Mononuclear cell (primary cell): ENCODE measurements at regions not wholly inside any gene's neighbourhood (a gene's known extent, or its start where the extent isn't known, plus 50 kb on each side); places are given as distances from the start of the nearest gene placed in this dataset.

Experiments
- H3K27me3 ChIP-seq: 2 replicates; pipeline ENCODE4 v1.6.0; 2011; ENCODE audit warnings: low read length, control low read depth; ENCODE audit not compliant: insufficient read depth
- H3K4me1 ChIP-seq: 2 replicates; pipeline ENCODE4 v1.5.1; 2011; ENCODE audit warnings: mild to moderate bottlenecking, low read length, control low read depth; ENCODE audit not compliant: insufficient read depth
- H3K4me3 ChIP-seq: 2 replicates; pipeline ENCODE4 v1.5.1; 2011; ENCODE audit warnings: mild to moderate bottlenecking, low read length, moderate library complexity
- H3K9me3 ChIP-seq: 2 replicates; pipeline ENCODE4 v1.5.1; 2011; ENCODE audit warnings: low read depth, mild to moderate bottlenecking, control low read depth, low read length

DNA sequence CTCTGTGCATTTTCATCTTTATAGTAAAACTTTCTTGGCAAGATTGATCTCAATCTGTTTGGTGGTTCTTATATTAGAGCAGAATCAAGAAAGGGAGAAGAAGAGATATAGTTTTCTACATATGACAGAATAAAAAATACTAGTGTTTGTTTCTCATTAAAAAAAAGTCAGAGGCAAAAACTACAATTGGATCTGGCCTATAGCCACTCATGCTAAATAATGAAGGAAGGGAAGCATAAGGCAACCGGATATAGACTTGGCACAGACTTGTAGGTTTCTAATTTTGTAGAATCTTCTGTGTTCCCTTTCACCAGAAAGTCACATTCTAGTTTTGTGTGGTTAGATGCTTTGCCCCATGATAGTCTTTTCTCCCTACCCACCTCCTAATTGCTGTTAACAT is 306.2 kb downstream of the PIK3R1 start:
- no peaks in the 10 kb centered on the region for H3K27me3 ChIP-seq
- no peaks in the 10 kb centered on the region for H3K9me3 ChIP-seq
- H3K4me1 ChIP-seq, result peaks cover 8% of the 10 kb centered on the region
- H3K4me3 ChIP-seq, result no peak overlapping the region

DNA sequence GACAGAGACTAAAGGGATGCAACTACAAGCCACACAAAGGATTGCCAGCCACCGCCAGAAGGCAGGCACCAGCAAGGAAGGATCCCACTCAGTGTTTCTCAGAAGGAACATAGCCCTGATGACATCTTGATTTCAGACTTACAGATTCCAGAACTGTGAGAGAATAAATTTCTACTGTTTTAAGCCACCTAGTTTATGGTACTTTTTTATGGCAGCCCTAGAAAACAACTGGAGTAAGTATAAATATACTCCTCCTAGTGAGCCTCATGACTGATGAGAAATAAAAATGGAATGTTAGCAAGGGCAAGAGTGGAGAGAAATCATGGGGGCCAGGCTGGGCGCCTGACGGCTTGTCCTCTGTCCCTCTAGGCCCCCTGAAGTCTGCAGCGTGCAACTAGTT is 307.3 kb downstream of the PIK3R1 start:
- Histone ChIP-seq H3K27me3 (no peaks in the 10 kb centered on the region), H3K9me3 (no peaks in the 10 kb centered on the region), H3K4me1 (peaks cover 8% of the 10 kb centered on the region), H3K4me3 (no peak overlapping the region)

DNA sequence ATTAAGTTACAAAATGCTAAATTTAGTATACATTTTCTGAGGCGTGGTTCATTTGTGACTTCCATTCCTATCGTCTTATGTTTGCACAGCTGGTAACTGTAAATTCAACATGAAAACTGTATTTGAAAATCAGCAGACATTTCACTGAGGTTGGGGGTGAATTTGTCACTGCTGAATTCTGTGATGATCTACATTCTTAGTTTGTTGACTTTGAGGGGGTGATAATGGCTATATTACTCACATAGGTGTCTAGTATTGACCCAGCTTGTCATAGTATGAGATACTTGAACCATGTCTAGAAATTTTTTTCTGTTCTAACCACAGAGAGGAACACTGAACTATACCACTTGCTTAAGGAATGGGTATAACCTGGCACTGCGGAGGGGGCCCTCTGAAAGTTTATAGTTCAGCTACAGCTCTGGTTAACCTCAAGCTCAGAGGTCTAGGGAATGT is 313.3 kb downstream of the PIK3R1 start:
- H3K4me1 ChIP-seq, result peaks cover 9% of the 10 kb centered on the region
- H3K4me3 ChIP-seq, result no peak overlapping the region
- H3K9me3 ChIP-seq, result no peaks in the 10 kb centered on the region
- no peaks in the 10 kb centered on the region for H3K27me3 ChIP-seq

DNA sequence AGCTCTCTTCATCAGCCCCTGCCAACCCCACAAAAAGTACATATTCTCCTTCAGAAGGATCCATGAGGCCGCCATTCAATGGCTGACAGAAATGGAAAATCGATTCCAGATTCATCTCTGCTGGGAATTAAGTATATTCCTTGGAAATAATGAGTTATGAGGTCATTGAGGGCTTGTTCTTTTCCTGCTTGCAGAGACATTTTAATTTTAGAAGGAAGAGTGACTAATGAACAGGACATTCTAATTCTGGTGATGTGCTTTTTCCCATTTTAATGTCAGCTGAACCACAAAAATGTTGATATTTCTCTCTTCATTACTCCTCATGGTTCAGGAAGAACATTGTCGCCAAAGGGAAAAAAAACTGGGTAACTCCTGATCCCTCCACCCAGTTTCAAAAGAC is 314.0 kb downstream of the PIK3R1 start:
- Histone ChIP-seq H3K4me3 (no peak overlapping the region), H3K9me3 (no peaks in the 10 kb centered on the region), H3K27me3 (no peaks in the 10 kb centered on the region), H3K4me1 (peaks cover 9% of the 10 kb centered on the region)

DNA sequence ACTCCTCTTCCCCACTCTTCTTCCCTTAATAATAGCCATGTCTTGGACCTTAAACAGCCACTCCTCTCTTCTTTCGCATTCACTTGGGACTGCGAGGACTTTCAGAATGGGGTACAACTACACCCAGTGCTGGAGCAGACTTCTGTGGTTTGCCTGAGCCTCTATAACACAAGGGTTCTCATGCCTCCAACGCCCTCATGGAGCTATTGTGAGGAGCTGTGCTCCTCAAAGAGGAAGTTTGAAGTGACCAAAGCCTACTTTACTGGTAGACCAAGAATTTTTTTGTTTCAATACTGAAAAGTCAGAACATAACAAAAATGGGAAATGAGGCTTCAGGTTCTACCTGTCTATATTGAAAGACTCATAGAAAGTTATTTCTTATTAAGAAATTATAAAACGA is 316.4 kb downstream of the PIK3R1 start:
- peaks cover 9% of the 10 kb centered on the region for H3K4me1 ChIP-seq
- no peak overlapping the region for H3K4me3 ChIP-seq
- no peaks in the 10 kb centered on the region for H3K9me3 ChIP-seq
- H3K27me3 ChIP-seq, result no peaks in the 10 kb centered on the region

DNA sequence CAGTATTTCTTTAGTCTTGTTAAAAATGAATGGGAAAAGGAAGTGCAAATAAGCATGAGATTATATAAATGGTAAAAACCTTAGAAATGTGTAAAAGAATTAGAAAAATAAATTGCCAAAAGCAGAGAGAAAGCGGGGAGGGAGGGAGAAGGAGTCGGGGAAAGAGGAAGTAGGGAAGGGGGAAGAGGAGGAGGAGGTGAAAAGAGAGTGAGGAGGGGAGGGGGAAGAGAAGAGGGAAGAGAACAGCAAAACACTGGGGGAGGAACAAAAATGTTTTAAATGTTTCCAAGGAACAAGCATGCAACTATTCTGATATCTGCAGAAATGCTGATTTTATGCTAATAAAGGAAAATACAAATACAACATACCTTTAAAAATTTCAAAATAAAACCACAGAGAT is 317.5 kb downstream of the PIK3R1 start:
- H3K4me3 ChIP-seq, result no peak overlapping the region
- H3K4me1 ChIP-seq, result peaks cover 9% of the 10 kb centered on the region
- H3K9me3 ChIP-seq, result no peaks in the 10 kb centered on the region
- H3K27me3 ChIP-seq, result no peaks in the 10 kb centered on the region

DNA sequence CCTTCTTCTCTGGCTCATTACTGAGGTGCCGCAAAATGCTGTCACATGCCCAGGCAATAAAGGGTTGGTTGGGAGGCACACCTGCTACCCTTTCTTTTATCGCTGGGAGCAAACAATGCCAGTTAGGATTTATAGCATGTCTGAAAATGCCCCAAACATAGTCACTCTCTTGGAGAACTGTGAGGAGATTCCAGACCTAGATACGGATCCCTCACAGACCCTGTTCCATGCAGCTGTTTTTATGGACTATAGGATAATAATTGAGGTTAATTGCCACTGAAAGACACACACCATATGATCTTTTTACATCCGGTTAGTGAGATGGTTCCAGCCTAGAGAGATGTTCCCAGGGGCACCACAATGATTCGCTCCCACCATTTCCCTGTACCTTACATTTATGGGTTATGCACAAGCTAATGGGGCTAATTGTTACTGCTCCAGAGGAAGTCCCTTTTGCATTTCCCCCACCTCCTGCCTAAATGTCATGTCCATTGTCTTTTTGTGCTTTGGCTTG is 318.1 kb downstream of the PIK3R1 start:
- peaks cover 9% of the 10 kb centered on the region for H3K4me1 ChIP-seq
- no peak overlapping the region for H3K4me3 ChIP-seq
- no peaks in the 10 kb centered on the region for H3K9me3 ChIP-seq
- no peaks in the 10 kb centered on the region for H3K27me3 ChIP-seq

DNA sequence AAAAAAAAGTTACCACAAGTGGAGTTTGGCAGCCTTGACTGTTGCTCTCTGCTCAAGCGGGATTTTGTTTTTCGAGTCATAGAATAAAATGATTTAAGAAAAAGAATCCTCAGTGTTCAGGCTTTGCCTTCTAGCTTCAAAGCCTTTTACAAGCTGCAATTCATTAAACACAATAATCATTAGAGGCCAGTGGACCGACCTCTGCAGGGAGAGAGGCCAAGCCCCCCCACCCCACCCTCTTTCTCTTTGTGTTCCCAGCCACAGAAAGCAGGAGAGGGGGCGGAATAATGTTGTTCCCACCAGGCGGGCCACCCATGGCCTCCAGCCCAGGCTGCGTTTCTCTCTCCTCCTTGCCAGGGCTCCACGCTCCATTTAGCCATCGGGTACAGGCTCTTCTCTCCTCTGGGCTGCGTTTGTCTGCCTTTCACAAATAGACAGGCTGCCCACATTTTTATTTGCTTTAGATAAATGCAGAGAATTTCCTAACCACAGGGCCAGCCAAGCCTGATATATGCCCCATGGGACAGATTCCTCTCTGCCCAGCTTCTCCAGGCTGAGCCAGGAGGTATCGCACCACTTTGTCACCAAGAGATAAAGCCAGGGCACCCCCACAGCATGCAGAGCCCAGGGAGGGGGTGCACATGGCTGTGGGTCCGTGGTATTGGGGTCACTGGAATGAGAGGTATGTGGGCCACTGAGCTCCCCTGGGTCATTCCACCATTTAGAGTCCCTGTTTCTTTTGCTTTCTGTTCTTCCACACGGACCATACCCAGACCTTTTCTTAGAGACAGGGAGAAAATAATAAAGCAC is 318.8 kb downstream of the PIK3R1 start:
- Histone ChIP-seq H3K27me3 (no peaks in the 10 kb centered on the region), H3K4me3 (no peak overlapping the region), H3K9me3 (no peaks in the 10 kb centered on the region), H3K4me1 (peaks cover 9% of the 10 kb centered on the region)

DNA sequence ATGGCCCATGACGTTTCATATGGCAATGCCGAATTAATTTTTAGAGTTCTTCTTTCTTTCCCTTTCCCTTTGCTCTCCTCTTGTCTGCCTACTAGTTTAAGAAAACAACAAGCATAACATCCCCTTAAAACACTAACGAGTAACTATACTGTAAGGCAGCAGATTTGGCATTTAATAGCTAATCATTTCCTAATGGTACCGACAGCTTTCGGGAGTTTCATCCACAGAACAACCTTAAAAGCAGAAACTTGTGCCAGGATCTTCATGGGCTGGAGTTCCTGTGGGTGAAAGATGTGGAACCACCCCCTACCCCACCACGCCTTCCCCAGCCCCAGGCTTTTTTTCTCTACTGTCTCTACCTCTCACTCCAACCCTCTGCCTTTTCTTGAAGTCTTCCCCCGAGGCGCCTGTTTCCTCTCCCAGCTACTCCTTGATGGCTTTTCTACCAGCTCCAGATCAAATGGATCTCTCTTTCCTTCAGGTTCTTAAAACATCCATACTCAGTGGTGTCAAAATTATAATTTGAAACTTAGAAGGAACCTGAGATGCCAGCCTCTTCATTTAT is 319.5 kb downstream of the PIK3R1 start:
- H3K9me3 ChIP-seq, result no peaks in the 10 kb centered on the region
- no peak overlapping the region for H3K4me3 ChIP-seq
- peaks cover under 1% of the 10 kb centered on the region for H3K27me3 ChIP-seq
- H3K4me1 ChIP-seq, result peaks cover 9% of the 10 kb centered on the region

DNA sequence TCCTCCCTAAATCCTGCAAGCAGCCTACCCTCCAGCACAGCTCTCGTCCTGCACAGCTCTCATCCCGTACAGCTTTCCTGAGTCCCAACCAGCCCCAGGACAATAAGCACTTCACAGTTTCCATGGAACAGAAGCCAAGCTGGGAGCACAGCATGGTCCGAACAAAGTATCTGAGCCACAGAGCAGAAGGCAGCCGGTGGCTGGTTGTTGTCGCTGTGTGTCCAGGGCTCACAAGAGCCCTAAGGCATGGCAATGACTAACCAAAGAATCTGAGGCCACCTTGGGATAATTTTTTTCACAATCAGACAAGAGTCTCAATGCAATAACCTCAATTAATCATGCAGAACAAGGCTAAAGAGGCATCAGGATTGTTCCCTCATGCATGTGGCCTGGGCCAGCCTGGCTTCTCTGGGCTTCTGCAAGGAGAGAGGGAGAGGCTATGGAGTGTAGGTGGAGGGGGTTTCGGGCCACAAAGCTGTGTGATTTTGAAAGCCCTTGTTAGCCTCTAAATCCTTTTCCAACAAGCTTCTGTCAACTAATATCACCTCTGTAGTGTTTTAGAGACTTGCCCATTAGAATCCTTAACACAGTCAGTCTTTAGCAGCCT is 323.4 kb downstream of the PIK3R1 start:
- Histone ChIP-seq H3K27me3 (peaks cover 4% of the 10 kb centered on the region), H3K9me3 (no peaks in the 10 kb centered on the region), H3K4me1 (no peaks in the 10 kb centered on the region), H3K4me3 (no peak overlapping the region)

DNA sequence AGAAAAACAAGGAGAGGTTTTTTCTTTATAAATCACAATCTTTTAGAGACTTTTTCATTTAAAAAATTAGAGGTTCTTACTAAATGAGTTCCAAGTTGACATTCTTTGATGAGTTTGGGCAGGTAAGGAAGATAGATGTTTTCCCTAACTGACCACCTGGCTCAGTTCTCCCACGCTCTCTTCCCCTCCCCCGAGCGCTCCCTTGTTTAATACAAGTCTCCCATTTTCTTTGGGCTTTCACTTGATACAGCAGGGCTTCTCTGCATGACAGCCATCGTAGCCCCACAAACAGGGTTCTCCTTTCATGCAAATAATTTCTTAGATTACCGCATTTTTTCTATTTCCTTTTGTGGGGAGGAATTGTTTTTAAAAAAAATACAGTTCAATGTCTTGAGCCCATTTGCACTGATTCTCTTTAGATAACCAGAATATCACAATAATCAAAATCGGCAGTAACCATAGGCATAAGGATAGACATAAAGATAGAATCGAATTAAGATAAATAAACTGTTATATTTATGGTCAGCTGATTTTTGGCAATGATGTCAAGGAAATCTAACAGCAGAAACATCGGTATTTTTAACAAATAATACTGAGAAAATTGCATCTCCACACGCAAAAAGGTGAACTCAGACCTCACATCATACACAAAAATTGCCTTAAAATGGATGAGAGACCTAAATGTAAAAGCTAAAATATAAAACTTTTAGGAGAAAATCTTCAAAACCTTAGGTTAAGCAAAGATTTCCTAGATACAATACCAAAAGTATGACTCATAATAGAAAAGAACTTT is 325.4 kb downstream of the PIK3R1 start:
- Histone ChIP-seq H3K9me3 (no peaks in the 10 kb centered on the region), H3K4me1 (no peaks in the 10 kb centered on the region), H3K4me3 (no peak overlapping the region), H3K27me3 (peaks cover 4% of the 10 kb centered on the region)

DNA sequence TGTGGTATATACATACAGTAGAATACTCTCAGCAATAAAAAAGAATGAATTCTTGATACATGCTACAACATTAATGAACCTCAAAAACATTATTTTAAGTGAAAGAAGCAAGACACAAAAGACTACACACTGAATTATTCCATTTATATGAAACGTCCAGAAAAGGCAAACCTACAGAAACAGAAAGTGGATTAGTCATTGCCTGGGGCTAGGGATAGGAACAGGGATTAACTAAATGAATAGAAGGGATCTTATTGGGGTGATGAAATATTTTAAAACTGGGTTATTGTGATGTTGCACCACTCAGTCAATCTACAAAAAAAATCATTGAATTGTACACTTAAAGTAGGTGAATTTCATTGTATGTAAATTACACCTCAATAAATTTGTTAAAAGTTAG is 326.7 kb downstream of the PIK3R1 start:
- no peak overlapping the region for H3K4me3 ChIP-seq
- no peaks in the 10 kb centered on the region for H3K4me1 ChIP-seq
- H3K27me3 ChIP-seq, result peaks cover 4% of the 10 kb centered on the region
- H3K9me3 ChIP-seq, result no peaks in the 10 kb centered on the region

DNA sequence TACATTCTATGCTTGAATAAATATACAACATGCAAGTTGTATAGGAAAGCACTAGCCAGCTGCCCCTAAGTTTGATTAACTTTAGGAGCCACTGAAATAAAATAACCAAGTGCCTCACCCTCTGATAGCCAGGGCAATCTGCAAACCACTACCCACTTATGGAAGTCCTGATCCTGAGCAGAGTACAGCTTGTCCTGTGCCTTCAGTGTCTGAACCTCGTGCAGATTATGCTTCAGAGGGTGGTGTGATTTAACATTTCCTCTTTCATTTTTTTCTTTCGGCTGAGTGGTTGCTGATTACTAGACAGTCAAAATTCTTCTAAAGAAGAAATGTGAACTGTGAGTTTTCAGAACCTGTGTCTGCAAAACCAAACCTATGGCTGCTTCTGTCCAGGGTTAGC is 327.7 kb downstream of the PIK3R1 start:
- Histone ChIP-seq H3K27me3 (peaks cover 4% of the 10 kb centered on the region), H3K9me3 (no peaks in the 10 kb centered on the region), H3K4me1 (no peaks in the 10 kb centered on the region), H3K4me3 (no peak overlapping the region)

DNA sequence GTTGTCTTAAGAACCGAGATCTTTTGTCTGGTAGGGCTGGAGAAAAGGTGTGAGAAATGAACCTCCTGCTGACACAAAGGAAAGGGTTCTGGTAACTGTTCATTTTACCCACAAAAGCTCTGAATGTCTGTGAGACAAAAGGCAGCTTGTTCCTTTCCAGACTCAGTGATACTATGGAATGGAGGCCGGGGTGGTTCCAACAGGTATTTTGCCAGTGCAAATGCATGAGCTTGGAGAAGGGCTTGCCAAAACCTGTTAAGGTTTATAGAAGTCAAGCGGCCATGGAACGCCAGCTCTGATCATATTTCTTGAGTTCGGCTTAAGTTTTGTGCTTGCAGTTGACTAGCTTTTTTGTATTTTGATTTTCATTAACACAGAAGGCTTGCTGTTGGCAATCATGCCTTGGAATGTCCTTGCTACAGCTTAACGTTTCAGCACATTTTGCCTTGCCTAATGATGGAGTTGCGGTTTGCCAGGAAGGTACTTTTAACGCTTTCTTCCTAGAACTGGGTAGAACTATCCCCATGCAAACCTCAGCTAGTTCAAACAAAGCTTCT is 328.6 kb downstream of the PIK3R1 start:
- Histone ChIP-seq H3K4me1 (no peaks in the 10 kb centered on the region), H3K27me3 (peaks cover 4% of the 10 kb centered on the region), H3K4me3 (no peak overlapping the region), H3K9me3 (no peaks in the 10 kb centered on the region)
